ENCODE measurements at regions not wholly inside any gene's neighbourhood (a gene's known extent, or its start where the extent isn't known, plus 50 kb on each side); places are given as distances from the start of the nearest gene placed in this dataset.

DNA sequence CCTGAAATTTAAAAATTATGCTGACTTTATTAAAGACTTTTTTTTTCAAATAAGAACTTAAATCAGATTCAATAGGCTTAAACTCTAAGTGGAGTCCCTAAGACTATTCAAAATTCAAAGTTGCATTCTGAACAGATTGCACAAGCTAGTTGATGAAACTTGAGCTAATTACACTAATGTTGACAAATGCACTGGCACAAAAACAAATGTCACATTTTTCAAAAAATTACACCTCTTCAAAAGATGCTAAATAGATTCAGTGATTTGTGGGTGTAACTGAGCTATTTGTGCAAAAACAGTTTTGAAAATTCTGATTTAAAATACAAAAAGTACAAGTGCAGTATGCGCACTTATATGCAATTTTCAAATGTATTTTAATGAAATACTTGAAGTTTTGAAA lies 205.4 kb downstream of the RERGL start:
- no peak for TF ChIP-seq POLR2AphosphoS5 (IDR thresholded peaks at IDR 0.05; ENCODE audit: low read depth, low read length)
- no peak for TF ChIP-seq EZH2phosphoT487 (IDR thresholded peaks at IDR 0.05; ENCODE audit: borderline replicate concordance, low read depth)
- TF ChIP-seq JUND (IDR thresholded peaks at IDR 0.05): no peak
- TF ChIP-seq, protein P1, sequence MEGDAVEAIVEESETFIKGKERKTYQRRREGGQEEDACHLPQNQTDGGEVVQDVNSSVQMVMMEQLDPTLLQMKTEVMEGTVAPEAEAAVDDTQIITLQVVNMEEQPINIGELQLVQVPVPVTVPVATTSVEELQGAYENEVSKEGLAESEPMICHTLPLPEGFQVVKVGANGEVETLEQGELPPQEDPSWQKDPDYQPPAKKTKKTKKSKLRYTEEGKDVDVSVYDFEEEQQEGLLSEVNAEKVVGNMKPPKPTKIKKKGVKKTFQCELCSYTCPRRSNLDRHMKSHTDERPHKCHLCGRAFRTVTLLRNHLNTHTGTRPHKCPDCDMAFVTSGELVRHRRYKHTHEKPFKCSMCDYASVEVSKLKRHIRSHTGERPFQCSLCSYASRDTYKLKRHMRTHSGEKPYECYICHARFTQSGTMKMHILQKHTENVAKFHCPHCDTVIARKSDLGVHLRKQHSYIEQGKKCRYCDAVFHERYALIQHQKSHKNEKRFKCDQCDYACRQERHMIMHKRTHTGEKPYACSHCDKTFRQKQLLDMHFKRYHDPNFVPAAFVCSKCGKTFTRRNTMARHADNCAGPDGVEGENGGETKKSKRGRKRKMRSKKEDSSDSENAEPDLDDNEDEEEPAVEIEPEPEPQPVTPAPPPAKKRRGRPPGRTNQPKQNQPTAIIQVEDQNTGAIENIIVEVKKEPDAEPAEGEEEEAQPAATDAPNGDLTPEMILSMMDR (IDR thresholded peaks at IDR 0.05): no peak
- TF ChIP-seq USF2 (IDR thresholded peaks at IDR 0.05; ENCODE audit: borderline replicate concordance, low read depth, low read length): no peak
- TF ChIP-seq YY1 (IDR thresholded peaks at IDR 0.05; ENCODE audit: low read depth): no peak
- TF ChIP-seq, protein P2, sequence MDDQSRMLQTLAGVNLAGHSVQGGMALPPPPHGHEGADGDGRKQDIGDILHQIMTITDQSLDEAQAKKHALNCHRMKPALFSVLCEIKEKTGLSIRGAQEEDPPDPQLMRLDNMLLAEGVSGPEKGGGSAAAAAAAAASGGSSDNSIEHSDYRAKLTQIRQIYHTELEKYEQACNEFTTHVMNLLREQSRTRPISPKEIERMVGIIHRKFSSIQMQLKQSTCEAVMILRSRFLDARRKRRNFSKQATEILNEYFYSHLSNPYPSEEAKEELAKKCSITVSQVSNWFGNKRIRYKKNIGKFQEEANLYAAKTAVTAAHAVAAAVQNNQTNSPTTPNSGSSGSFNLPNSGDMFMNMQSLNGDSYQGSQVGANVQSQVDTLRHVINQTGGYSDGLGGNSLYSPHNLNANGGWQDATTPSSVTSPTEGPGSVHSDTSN (IDR thresholded peaks at IDR 0.05): no peak
- no peak for TF ChIP-seq SMC3 (IDR thresholded peaks at IDR 0.05; ENCODE audit: low read depth, low read length)
- TF ChIP-seq RAD21 (IDR thresholded peaks at IDR 0.05; ENCODE audit: low read length): no peak
- no peak for TF ChIP-seq TAF1 (IDR thresholded peaks at IDR 0.05; ENCODE audit: borderline replicate concordance, low read depth, low read length)
- no peak for TF ChIP-seq NRF1 (IDR thresholded peaks at IDR 0.05; ENCODE audit: low read depth, low read length)
- TF ChIP-seq EP300 (IDR thresholded peaks at IDR 0.05; ENCODE audit: borderline replicate concordance in 1 of 2, low read depth in 1 of 2, low read length in 1 of 2): no peak
- TF ChIP-seq FOXM1 (IDR thresholded peaks at IDR 0.05; ENCODE audit: low read depth): no peak
- TF ChIP-seq USF1 (IDR thresholded peaks at IDR 0.05; ENCODE audit: borderline replicate concordance, low read depth): no peak
